ENCODE measurements at regions not wholly inside any gene's neighbourhood (a gene's known extent, or its start where the extent isn't known, plus 50 kb on each side); places are given as distances from the start of the nearest gene placed in this dataset.

- no peak overlapping the region for H3K4me3 ChIP-seq
- no peaks in the 10 kb centered on the region for H3K4me1 ChIP-seq
- no peaks in the 10 kb centered on the region for H3K27me3 ChIP-seq
- TF ChIP-seq CTCF (IDR thresholded peaks at IDR 0.05) = no peak
- TF ChIP-seq POLR2A (IDR thresholded peaks at IDR 0.05) = no peak
- DNase-seq = no peak
- H3K27ac ChIP-seq = no peak overlapping the region
- intact Hi-C loops (cut with DNase I; ENCODE audit: low total_unique reads) = no loop called here
- no peaks in the 10 kb centered on the region for H3K36me3 ChIP-seq
- H3K9me3 ChIP-seq = no peaks in the 10 kb centered on the region
These were observed 571.0 kb downstream of the CDH8 start for GRCh38 chr16:61465285-61465684.

GRCh38 chr16:61460020-61460419, 576.2 kb downstream of the CDH8 start:
- H3K27ac ChIP-seq = no peak overlapping the region
- DNase-seq = no peak
- no peaks in the 10 kb centered on the region for H3K27me3 ChIP-seq
- H3K4me3 ChIP-seq = no peak overlapping the region
- intact Hi-C loops (cut with DNase I; ENCODE audit: low total_unique reads) = no loop called here
- no peak for TF ChIP-seq CTCF (IDR thresholded peaks at IDR 0.05)
- TF ChIP-seq POLR2A (IDR thresholded peaks at IDR 0.05) = no peak
- no peaks in the 10 kb centered on the region for H3K36me3 ChIP-seq
- H3K9me3 ChIP-seq = no peaks in the 10 kb centered on the region
- H3K4me1 ChIP-seq = no peaks in the 10 kb centered on the region

- Histone ChIP-seq H3K36me3 (no peaks in the 10 kb centered on the region), H3K4me1 (no peaks in the 10 kb centered on the region), H3K4me3 (no peak overlapping the region), H3K27ac (no peak overlapping the region), H3K9me3 (no peaks in the 10 kb centered on the region), H3K27me3 (no peaks in the 10 kb centered on the region)
- intact Hi-C loops (cut with DNase I; ENCODE audit: low total_unique reads) = no loop called here
- no peak for DNase-seq
- TF ChIP-seq POLR2A (IDR thresholded peaks at IDR 0.05) (no peak), CTCF (IDR thresholded peaks at IDR 0.05) (no peak)
These were observed 600.9 kb downstream of the CDH8 start for GRCh38 chr16:61435346-61435745.

- intact Hi-C loops (cut with DNase I; ENCODE audit: low total_unique reads) = no loop called here
- no peaks in the 10 kb centered on the region for H3K9me3 ChIP-seq
- no peak for DNase-seq
- no peak overlapping the region for H3K4me3 ChIP-seq
- H3K36me3 ChIP-seq = no peaks in the 10 kb centered on the region
- no peak for TF ChIP-seq POLR2A (IDR thresholded peaks at IDR 0.05)
- TF ChIP-seq CTCF (IDR thresholded peaks at IDR 0.05) = no peak
- H3K27me3 ChIP-seq = no peaks in the 10 kb centered on the region
- H3K27ac ChIP-seq = no peak overlapping the region
- H3K4me1 ChIP-seq = no peaks in the 10 kb centered on the region
These were observed 603.8 kb downstream of the CDH8 start for GRCh38 chr16:61432421-61432820.

- no peak for TF ChIP-seq POLR2A (IDR thresholded peaks at IDR 0.05)
- TF ChIP-seq CTCF (IDR thresholded peaks at IDR 0.05) = no peak
- Histone ChIP-seq H3K4me1 (no peaks in the 10 kb centered on the region), H3K27ac (no peak overlapping the region), H3K4me3 (no peak overlapping the region), H3K9me3 (no peaks in the 10 kb centered on the region), H3K36me3 (no peaks in the 10 kb centered on the region), H3K27me3 (no peaks in the 10 kb centered on the region)
- intact Hi-C loops (cut with DNase I; ENCODE audit: low total_unique reads) = no loop called here
- DNase-seq = no peak
These were observed 615.1 kb downstream of the CDH8 start for GRCh38 chr16:61421111-61421510.

Data from uterus (tissue), 3 donors.